NCI-H446 (cell line): ENCODE measurements at regions not wholly inside any gene's neighbourhood (a gene's known extent, or its start where the extent isn't known, plus 50 kb on each side); places are given as distances from the start of the nearest gene placed in this dataset.
A peak's percentile ranks its signal among the peaks of the same experiment; 100 is the strongest.

Experiments
- DNase-seq, 2 experiments: peaks; one replicate each; lab custom pipeline; 2025; lab: John Stamatoyannopoulos, UW

DNA sequence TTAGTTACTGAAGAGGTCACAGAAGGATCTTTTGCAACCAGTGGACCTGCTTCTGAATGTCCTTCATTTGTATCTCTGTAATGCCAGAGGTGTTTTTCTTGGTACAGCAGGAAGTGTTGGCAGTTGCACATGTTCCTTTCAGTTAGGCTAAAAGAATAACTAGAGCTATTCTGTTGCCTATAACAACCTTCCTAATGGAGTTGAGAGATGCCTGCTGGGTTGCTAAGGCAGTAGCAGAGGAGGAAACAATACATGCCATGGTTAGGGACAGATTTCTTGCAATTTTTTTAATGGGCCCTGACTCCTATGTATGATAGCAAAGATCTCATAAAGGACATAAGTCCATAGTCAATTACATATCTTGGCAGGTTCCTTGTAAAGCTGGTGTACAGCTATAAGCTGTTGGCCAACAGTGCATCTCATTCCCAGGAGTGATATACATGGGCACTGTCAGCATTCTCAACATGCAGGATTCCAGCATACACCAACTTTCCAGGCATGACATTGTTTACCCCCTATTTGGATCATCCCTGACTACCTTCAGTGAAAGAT is 556.6 kb downstream of the CCER1 start:
- DNase-seq, result no peak

DNA sequence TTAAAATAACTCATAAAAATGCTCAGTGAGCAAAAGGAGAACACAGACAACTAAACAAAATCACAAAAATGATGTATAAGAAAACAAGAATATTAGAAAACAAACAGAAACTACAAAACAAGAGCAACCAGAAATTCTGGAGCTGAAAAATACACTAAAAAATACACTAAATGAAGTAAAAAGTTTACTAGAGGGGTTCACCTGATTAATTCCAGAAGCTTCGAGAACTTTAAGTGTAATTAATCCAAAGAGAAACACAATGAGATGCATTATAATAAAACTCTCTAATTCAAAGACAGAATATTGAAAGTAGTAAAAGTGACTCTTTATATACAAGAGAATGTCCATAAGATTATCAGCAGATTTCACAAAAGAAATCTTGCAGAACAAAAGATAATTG is 558.4 kb downstream of the CCER1 start:
- no peak for DNase-seq

DNA sequence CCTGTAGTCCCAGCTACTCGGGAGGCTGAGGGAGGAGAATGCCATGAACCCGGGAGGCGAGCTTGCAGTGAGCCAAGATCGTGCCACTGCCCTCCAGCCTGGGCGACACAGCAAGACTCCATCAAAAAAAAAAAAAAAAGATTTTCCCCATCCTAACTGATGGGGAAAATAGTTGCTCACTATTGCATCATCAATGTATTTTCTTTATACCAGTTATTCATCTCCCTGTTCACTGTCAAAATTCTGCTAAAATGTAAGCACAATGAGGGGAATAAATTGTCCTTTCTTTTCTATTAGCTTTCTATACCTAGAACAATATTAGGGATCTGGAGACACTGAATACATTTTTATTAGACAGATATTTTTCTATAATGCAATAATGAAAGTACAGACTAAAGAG is 561.3 kb downstream of the CCER1 start:
- no peak for DNase-seq

DNA sequence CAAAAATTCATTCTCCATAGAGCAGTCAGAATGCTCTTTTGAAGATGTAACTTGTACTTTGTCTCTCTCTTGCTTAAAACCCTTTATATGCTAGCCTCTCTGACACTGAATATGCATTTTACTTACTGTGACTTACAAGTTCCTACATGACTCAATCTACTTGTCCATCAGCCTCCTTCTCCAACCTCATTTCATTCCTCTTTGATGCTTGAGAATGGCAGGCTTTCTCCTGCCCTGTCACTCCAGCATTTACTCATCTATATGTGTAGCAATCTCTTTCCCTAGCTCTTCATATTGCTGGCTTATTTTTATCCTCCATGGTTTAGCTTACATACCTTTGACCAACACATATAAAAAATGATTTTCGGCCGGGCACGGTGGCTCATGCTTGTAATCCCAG is 561.9 kb downstream of the CCER1 start:
- DNase-seq, result no peak

DNA sequence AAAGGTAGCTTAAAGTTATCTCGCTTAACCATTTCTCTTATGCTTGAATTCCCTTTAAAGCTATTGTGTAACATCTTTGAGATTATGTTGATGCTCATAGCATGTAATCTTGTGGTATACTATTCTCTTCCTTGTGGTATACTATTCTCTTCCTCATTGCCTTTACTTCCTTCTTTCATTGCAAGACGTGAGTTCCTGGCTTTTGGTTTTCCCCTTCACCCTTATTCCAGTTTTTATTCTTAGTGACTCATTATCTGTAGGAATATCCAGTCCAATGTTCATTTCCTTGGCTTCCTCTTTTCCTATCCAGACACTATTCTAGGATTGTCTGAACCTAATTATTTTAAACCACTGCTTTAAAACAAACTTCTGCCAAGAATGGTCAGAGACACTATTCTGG is 564.0 kb downstream of the CCER1 start:
- no peak for DNase-seq

DNA sequence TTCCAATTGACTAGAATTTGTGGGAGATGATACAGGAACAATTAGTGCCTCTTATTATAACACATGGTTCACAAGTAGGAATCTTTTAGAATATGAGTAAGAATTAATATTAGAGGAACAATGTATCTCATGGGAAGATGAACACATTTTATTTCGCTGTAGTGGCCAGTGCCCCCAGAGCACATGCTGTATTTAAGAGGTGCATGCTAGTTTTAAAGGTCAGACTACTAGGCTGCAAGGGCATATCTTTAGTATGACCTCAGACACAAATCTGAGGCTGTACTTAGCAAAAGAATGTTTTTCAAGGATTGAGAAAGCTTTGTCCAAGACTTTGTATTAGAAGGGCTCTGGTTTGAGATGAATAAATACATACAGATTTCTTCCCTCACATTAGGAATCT is 586.9 kb downstream of the CCER1 start:
- no peak for DNase-seq

DNA sequence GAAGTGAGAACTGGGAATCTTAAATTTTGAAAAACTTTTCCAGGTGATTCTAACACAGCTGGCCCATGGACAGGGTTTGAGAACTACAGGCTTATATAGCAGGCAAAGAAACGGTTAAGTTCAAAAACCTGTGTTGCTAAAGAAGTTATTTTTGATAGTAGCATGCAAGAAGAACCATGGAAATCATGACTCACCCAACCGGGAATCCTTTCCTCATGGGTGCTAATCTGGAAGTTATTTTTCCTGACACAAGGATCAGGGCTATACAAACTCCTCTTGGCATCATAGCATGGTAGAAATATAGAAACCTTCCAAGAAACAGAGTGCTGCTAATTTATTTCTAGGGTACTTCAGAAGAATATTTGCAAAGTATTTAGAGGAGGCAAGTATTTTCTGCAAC is 588.7 kb downstream of the CCER1 start:
- DNase-seq, result peak in 1 of 2 experiments; percentile 0

DNA sequence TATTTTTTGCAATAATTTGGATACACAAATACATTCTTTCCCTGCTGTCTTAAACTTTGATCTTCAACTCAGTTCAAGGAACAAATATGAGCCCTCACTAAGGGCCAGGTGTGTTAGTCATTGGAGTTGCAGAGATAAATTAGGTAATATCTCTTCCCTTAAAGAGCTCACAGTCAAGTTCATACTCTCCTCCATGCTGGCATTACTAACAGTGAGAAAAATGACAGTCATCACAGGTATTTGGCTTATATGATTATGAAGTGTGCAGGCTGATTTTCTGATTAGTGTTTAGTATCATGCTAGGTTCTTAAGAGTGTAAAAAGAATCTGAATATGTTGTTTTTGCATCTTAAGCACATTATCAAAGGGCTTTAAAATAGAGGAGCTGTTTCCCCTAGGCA is 594.7 kb downstream of the CCER1 start:
- DNase-seq, result no peak

DNA sequence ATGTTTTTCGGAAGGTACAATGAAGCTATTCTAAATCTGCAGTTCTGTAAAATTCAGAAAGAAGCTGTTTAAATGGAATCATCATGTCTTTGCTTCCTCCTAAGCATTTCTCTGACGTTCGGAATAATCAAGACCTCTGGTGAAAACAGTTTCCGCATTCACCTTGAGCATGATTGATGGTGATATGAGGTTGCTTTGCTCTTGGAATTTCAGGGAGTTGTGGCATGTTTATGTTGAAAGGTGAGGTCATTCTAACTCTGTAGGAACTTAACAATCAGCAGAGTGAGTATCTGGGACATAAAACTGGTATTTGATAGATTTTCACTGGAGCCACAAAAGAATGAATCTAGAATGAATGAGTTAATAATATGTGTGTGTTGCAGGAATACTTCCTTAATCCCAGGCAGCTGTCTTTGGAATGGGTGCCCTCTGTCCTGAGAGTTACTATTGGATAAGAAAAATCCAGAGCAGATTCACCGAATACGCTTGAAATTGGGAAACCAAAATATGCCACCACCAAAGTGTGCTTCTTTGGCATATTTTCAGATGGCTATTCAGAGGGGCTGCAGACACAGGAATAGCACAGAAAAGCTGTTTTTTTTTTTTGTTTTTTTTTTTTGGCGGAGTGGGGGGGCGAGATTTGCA is 599.1 kb downstream of the CCER1 start:
- no peak for DNase-seq

DNA sequence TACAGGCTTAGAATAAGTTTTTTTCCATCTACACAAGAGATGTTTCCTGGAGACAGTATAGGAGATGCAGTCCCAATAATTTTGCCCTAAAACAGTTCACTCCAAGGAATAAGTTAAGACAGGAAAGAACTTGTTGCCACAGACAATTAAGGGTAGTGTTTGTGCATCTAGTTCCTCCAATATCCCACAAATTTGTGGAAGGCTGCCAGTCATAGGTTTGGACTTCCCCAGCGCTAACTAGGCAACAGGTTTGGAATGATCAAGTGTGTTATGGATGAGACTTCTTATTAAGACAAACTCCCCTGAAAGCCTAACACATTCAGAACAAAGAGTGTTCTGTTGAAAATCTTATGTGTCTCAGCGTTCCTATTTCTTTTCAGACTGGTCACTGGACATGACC is 611.0 kb downstream of the CCER1 start:
- no peak for DNase-seq

DNA sequence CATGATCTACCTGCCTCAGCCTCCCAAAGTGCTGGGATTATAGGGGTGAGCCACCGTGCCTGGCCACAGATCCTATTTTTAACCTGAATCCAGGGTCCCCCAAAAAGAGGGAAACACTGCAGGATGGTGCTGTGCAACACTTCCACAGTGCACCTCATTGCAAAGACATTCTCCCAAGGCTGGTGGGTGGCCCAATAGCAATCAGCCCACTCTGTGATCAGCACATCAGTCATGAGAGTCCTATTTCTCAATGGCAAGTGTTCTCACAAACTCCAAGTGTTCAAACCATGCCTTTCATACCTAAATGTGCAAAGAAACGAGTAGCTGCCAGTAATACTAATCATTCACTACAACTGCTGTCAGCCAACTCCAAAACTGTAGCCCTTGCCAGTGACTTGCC is 612.9 kb downstream of the CCER1 start:
- DNase-seq, result no peak

DNA sequence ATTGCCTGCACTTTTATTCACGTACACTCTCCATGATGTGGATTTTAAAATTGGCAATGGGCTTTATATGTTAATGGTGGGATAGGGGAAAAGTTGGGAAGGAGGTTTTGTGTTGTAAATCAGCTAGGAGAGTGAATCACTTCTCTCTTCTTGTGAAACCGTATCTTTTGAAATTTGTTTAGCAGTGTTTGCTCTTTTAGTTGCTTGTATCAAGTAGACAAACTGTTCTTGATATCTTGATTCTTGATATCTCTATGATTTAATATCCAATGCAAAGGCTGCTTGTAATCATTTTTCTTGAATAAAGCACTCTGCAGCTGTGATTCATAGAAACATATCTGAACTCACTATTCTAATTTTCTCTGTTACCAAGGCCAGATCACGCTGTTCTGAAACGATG is 615.1 kb downstream of the CCER1 start:
- DNase-seq, result no peak

DNA sequence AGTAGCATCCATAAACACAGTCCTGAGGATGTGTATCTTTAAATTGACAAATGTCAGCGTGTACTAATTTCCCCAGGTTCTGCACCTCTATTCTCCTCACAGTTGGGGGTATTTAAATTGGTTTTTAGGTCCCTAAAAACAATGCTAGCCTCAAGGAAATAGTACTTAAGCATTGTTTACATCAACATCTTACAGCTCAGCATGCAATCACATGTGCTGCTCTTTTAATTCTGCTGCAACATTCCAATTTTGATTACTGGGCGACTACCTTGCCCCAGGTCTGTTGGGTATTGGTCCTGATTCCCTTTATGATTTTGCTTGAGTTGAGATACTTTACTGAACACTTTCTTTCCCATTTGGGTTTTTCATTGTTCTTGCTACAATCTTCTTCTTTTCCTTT is 616.6 kb downstream of the CCER1 start:
- no peak for DNase-seq

DNA sequence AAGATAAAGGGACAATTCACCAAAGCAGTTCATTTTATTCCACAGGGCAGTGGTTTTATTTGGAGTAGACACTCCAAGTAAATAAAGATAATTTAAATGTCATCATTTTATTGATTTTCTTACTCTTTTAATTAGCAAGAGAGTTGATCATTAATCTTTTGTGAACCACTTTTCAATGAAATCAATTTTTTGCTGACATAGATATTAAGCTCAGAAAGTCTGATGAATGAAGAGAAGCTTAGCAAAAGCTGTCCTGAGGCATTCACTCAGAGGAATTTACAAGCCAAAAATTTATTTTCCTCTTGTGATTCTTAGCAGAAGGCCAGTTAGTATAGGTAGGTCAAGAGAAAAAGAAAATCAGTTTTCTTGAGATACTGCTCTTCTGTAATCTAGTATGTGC is 618.0 kb downstream of the CCER1 start:
- no peak for DNase-seq

DNA sequence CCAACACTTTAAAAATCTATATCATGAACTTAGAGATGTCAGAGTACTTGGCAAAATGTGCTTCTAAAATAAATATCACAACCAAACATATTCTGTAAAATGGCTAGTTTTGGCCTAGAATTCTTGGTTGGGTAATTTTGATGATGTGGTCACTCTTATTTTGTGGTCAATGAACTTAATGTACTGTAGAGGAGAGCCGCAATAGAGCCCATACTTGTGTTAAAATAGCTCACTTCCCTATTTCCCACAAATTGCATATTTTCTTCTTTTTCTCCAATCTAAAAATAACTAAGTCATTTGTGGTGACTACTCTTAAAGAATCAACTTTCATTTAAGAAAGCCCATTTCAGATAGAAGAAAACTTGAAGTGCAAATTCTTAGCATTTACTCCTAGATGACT is 619.4 kb downstream of the CCER1 start:
- DNase-seq, result no peak

DNA sequence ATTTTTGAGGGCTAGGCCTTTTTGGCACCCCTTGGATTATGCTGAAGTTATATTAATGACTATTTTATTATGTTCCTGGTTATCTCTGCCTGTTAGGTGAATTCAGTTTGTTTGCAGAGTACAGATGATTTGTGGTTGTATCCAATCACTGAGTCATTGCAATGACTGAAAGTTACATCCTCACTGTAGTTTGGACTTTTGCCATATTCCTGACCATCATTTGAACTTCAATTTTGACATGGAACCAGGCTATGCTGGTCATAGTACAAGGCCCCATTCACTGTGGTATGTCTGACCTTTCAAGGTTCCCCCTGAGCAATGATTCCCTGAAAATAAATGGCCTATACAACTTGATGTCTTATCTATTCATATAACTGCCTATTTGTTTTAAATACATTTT is 621.0 kb downstream of the CCER1 start:
- no peak for DNase-seq

DNA sequence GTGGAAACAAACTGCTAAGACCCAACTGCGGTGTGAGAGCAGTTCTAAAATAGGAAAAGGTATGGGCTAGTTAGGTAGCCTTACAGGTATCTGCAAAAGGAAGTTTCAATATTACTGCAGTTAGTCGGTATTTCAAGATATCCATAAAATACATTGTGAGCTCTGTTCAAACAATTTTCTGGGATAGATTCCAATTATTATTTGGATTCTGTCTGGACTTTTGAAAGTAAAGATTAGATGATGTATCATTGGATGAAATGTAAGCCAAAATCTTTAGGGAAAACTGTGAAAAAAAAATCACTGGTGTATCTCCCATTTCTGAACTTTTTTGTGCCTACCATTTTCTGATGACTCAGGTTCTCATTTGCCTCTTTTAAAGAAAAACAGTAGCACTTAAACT is 621.6 kb downstream of the CCER1 start:
- peak in 1 of 2 experiments; percentile 9 for DNase-seq

DNA sequence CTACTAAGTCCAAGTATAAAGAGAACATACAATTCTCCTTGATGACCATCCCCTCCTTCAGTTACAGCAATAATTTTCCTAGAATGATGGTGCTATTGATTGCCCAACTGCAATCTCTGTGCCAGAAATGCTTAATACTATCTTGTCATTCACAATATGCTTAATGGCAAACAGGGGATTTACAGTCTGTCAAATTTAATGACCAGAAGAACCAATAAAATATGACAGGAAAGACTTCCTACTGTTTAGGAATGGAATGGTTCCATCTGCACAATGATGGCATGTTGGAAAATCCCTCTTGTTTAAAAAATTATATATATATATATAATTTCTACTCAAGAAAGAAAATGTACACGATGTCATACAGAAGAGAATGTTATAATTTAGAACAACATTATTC is 623.2 kb downstream of the CCER1 start:
- peak in 1 of 2 experiments; percentile 30 for DNase-seq

DNA sequence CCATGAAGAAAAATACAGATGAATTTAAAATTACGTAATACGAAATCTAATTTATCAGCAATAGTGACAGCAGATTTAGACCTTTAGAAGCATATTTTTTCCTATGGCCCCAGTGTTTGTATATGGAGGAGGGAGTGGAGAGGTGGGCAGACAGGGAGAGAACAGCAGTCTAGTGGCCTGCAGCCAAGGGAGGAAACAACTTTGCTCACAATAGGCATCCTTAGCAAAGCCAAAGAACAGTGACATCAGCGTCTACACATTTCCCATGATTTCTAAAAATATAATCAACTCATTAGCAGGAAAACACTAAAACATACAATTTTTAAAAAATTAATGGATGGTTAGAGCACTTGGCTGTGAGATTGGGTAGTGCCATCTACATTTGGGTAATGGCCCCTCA is 622.6 kb upstream of the ATP2B1 start:
- peak in 1 of 2 experiments; percentile 55 for DNase-seq

DNA sequence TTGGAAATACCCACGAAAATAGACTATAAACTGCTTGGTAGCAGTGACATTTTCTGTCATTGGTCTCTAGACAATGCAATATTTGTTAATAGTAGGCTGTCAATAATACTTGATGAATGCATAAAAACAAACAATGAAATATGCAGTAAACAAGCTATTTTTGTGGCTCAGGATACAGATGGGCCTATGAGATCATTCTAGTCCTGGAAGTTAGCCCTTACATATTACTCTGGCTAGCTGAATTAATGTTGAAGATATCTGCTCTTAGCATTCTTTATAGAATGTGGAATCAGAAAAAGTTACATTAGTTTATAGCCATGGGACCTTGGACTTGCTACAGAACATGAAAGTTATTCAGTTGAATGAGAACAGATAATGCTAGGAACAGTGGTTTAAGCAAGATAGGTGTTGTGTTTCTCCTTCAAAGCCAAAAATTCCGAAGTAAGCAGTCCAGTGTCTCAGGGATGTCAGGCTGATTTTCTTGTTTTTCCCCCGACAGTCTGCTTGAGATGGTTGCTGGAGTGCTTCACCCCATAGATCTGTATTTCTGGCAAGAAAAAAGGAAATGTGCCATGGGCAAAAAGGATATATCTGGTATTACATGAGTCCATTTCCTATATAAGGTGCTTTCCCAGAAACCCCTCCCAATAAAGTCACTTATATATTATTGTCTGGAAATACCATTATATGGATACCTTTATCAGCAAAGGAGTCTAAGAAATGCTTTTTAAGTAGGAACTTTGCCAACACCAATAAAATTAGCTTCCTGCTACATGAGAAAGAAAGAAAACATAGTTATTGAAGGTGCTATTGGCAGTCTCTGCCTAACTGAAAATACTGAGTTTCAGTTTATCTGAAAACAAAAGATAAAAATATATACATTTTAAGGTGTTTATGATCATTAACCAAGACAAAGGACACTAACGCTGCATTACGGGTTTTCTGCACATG is 619.4 kb upstream of the ATP2B1 start:
- DNase-seq, result peak in 1 of 2 experiments; percentile 7

DNA sequence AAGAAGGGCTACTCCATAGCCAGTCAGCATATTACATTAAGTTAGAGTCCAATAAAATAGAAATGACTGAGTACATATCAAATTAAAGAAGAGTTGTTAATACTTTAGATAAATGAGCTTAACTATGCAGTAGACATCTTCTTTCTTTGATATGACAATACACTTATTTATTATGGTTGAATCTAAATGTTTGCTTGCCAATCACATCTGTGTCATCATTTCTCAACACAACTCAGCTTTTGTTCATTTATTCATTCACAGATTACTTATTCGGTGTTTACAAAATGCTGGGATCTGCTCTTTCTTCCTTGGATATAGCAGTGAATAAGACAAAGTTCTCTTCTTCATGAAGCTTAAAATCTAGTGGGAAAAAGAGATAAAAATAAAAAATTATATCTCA is 614.6 kb upstream of the ATP2B1 start:
- DNase-seq, result no peak

DNA sequence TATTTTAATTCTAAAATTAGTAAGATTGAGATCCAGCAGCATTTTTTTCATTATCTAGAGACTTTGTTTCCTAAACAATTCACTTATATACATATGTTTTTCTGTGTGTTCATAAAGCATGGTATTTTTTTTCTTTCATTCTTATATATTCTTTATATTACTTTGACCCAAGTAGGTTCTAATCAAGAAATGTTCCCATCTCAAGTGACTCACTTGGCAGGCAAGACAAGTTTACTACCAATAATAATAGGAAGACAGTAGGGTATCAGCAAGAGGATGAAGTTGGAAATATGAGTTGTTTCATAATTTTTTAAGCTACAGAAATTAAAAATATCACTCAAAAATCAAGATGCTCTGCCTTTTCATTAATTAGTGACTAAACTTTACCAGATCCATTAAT is 613.4 kb upstream of the ATP2B1 start:
- no peak for DNase-seq

DNA sequence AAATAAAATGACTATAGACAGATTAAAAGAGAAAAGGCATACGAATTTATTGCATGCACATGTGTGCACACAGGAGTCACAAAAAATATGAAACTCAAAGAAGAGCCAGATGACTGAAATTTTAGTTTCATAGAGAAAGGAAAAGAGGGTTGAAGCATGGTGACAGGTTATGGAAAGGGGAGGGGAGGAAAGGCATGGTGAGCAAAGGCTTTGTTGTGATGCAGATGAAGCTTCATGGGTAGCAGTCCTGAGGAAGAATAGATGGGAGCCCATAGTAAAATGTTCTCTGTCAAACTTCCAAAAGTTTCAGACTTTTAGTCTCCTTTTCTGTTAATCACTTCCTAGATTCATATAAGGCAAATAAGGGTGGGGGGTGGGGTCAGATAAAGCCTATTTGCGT is 612.7 kb upstream of the ATP2B1 start:
- DNase-seq, result no peak
